ENCODE measurements at regions not wholly inside any gene's neighbourhood (a gene's known extent, or its start where the extent isn't known, plus 50 kb on each side); places are given as distances from the start of the nearest gene placed in this dataset.
A peak's percentile ranks its signal among the peaks of the same experiment; 100 is the strongest.

DNA sequence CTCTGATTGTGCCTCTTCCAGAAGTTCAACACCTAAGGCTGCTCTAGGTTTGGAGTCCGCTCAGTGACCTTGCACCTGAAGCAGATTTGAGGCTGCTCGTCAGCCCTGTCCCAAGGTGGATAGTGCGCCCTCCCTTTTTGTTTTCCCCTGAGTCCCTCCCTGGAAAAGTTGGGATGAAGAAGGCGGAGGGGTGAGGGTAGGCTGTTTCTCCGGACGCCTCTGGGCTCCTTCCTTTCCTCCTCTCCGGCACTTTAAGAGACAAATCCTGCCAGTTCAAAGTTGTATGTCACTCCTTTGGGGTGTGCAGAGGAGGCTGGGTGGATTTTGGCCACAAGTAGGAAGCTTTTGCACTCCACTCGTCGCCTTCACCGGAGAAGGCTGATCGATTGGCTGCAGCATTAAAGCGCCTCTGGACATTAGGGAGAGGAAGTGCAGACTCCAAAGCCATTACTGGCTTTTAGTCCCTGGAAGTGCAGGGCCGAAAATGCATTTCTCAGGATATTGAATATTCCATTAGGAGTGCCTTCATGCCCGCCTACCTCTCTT is 81.9 kb upstream of the PRKG1 start:
- no peaks in the 10 kb centered on the region for H3K9me3 Mint-ChIP-seq
- no peaks in the 10 kb centered on the region for H3F3A ChIP-seq (replicated peaks; ENCODE audit: low read depth)
- no peaks in the 10 kb centered on the region for H4K20me1 ChIP-seq (replicated peaks; ENCODE audit: insufficient read depth)
- peak overlapping the region; percentile 89 for H3K4me3 Mint-ChIP-seq
- H3K4me1 ChIP-seq (ENCODE audit: insufficient read depth): peaks cover 18% of the 10 kb centered on the region
- H3K9me2 ChIP-seq (ENCODE audit: insufficient read depth): no peaks in the 10 kb centered on the region
- peak overlapping the region; percentile 63 for H3K4me3 ChIP-seq
- no peak overlapping the region for H3K27ac Mint-ChIP-seq
- H3K79me2 ChIP-seq (replicated peaks; ENCODE audit: insufficient read depth): no peaks in the 10 kb centered on the region
- DNase-seq (ENCODE audit: low spot score): peak; percentile 58
- H3K36me3 Mint-ChIP-seq (ENCODE audit: low read depth): no peaks in the 10 kb centered on the region
- H3K27me3 Mint-ChIP-seq (ENCODE audit: insufficient read depth, low read depth, poor library complexity): peaks cover 35% of the 10 kb centered on the region
- peak overlapping the region; percentile 81 for H3K4me2 ChIP-seq
- H3K27ac ChIP-seq (ENCODE audit: low read depth): no peak overlapping the region
- H3K36me3 ChIP-seq (ENCODE audit: insufficient read depth): no peaks in the 10 kb centered on the region
- TF ChIP-seq EZH2 (IDR thresholded peaks at IDR 0.05; ENCODE audit: low read depth, unreplicated experiment): peak; percentile 43
- no peak for TF ChIP-seq ZNF462 (CRISPR knock-in tag; IDR thresholded peaks at IDR 0.05)
- H3K27me3 ChIP-seq (ENCODE audit: insufficient read depth): peaks cover 60% of the 10 kb centered on the region
- peak overlapping the region; percentile 90 for H2AFZ ChIP-seq
- peaks cover 12% of the 10 kb centered on the region for H3K4me1 Mint-ChIP-seq
- peak; percentile 70 for ATAC-seq

GRCh38 chr10:50992972-50993766 is 81.1 kb upstream of the PRKG1 start:
- Histone ChIP-seq H3K36me3 (ENCODE audit: insufficient read depth) (no peaks in the 10 kb centered on the region), H3F3A (replicated peaks; ENCODE audit: low read depth) (no peaks in the 10 kb centered on the region), H3K4me1 (ENCODE audit: insufficient read depth) (peaks cover 18% of the 10 kb centered on the region), H2AFZ (peak overlapping the region; percentile 90; the same call in 1 of the 2 replicates), H3K27ac (ENCODE audit: low read depth) (no peak overlapping the region), H4K20me1 (replicated peaks; ENCODE audit: insufficient read depth) (no peaks in the 10 kb centered on the region), H3K4me2 (peak overlapping the region; percentile 81), H3K27me3 (ENCODE audit: insufficient read depth) (peaks cover 60% of the 10 kb centered on the region), H3K4me3 (peak overlapping the region; percentile 63), H3K9me2 (ENCODE audit: insufficient read depth) (no peaks in the 10 kb centered on the region), H3K79me2 (replicated peaks; ENCODE audit: insufficient read depth) (no peaks in the 10 kb centered on the region)
- peaks cover 35% of the 10 kb centered on the region for H3K27me3 Mint-ChIP-seq (ENCODE audit: insufficient read depth, low read depth, poor library complexity)
- H3K27ac Mint-ChIP-seq: no peak overlapping the region
- peaks cover 12% of the 10 kb centered on the region for H3K4me1 Mint-ChIP-seq
- peak overlapping the region; percentile 89 for H3K4me3 Mint-ChIP-seq
- H3K9me3 Mint-ChIP-seq: no peaks in the 10 kb centered on the region
- no peak for TF ChIP-seq EZH2 (IDR thresholded peaks at IDR 0.05; ENCODE audit: low read depth, unreplicated experiment)
- DNase-seq (ENCODE audit: low spot score) (no peak), ATAC-seq (peak; percentile 18)
- no peaks in the 10 kb centered on the region for H3K36me3 Mint-ChIP-seq (ENCODE audit: low read depth)

All from GM23338 (cell line).